ENCODE measurements at regions not wholly inside any gene's neighbourhood (a gene's known extent, or its start where the extent isn't known, plus 50 kb on each side); places are given as distances from the start of the nearest gene placed in this dataset.

DNA sequence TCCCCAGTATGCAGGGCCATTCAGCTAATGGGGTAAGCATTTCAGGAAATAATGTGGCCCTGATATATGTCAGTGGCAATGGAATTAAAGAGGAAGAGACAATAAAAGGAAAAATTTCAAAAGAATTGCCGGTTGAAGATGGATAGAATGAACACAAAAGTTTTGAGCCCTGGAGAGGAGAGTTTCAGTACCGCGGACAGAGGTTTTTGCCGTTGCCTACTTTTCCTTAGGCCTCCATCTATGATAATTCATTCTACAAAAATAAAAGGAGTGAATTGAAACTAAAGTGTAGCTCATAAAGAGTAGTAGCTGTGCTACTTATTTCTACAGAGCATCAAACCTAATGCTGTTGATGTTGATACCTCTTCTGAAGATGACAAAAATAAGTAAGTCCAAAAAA lies 140.7 kb downstream of the RNASET2 start:
- no peak for TF ChIP-seq CTCF (IDR thresholded peaks at IDR 0.05)
- TF ChIP-seq POLR2A (IDR thresholded peaks at IDR 0.05), result no peak
